GM18511 (cell line): ENCODE measurements at regions not wholly inside any gene's neighbourhood (a gene's known extent, or its start where the extent isn't known, plus 50 kb on each side); places are given as distances from the start of the nearest gene placed in this dataset.
"Not testable (repeated sequence)": the region's sequence is repeated elsewhere in the genome, so short reads cannot be mapped to it uniquely, and the experiment has no call there.

ENCODE experiments used
- ATAC-seq: cut with Tn5 transposase; IDR thresholded peaks from one replicate; pipeline ENCODE4 v1.9.1; 2021; ENCODE audit warnings: mild to moderate bottlenecking, moderate library complexity; ENCODE audit not compliant: unreplicated experiment

DNA sequence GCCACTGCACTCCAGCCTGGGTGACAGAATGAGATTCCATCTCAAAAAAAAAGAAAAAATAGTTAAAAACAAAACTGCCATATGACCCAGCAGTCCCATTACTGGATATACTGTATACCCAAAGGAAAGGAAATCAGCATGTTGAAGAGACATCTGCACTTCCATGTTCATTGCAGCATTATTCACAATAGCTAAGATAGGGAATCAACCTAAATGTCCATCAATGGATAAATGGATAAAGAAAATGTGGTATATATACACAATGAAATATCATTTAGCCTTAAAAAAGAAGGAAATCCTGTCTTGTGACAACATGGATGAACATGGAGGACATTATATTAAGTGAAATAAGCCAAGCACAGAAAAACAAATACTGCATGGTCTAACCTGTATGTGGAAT lies 160.7 kb downstream of the DUSP6 start:
- not testable (repeated sequence) for ATAC-seq

- ATAC-seq = no peak
These were observed 162.9 kb downstream of the DUSP6 start for GRCh38 chr12:89189448-89189847.

DNA sequence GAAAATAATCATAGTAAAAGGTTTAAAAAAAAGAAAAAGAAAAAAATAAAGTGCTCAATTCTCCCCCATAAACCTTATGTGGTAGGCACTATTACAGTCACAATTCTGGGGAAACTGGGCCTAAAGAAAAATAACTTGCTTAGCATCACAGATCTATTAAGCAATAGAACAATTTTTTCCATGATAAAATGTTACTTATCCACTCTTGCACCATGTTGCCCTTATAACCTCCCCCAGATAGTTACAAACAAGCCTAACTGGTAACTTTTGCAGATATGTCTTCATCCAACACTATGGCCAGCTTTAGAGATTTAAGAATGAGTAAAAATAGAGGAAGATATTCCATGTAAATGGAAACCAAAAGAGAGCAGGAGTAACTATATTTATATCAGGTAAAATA lies 164.8 kb downstream of the DUSP6 start:
- no peak for ATAC-seq

- ATAC-seq = no peak
These were observed 166.4 kb downstream of the DUSP6 start for GRCh38 chr12:89185889-89186288.

DNA sequence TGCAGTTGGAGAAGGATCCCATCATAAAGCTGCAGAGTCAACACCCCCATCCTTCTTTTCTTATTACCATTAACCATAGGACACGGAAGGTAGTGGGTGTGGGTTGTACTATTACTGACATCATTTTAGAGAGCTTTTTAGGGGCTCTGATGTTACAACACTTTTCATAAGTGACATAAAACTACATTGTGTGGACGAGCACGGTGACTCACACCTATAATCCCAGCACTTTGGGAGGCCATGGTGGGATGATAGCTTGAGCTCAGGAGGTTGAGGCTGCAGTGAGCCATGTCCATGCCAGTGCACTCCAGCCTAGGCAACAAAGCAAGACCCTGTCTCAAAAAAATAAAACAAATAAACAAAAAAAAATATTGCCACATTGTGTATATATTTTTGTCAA lies 167.1 kb downstream of the DUSP6 start:
- ATAC-seq = no peak

DNA sequence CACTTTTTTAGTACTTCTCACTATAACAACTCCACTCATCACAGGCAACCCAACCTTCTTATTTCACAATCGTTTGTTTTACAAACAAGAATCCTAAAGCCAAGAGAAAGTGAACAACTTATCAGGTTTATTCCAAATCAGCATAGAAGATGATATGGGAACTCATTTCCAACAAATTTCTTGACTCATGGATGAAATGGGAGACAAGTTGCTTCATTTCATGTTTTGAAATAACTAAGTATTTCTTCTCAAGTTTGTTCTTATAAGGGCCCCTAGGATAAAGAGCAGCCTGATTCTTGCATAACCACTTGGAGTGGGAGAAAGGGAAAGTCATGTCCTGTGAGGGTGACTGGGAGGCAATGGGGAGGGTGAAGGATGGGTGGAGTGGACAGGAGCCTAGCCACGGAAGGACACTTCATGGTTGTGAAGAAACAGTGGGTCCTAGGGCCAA lies 168.3 kb downstream of the DUSP6 start:
- ATAC-seq = no peak

DNA sequence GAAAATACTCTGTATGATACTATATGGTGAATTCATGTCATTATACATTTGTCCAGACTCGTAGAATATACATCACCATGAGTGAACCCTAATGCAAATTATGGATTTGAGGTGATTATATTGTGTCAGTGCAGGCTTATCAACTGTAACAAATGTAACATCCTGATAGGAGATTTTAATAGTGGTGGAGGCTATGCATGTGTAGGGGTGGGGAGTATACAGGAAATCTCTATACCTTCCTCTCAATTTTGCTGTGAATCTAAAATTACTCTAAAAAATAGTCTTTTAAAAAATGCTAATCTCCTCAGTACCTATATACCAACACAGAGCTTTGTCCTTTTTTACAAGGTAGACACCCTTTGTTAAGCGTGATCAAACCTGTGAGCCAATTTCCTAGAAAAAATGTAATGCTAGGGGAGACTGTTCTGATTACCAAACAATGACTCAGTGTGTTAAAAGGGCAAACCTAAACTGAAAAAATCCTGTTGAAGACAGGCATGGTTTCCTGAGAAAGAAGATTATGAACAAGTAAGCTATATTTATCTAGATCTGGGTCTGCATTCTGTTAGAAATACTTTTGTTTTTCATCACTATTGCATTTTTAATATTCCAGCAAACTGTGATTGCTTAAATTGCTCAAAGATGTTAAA lies 170.9 kb downstream of the DUSP6 start:
- ATAC-seq = no peak

DNA sequence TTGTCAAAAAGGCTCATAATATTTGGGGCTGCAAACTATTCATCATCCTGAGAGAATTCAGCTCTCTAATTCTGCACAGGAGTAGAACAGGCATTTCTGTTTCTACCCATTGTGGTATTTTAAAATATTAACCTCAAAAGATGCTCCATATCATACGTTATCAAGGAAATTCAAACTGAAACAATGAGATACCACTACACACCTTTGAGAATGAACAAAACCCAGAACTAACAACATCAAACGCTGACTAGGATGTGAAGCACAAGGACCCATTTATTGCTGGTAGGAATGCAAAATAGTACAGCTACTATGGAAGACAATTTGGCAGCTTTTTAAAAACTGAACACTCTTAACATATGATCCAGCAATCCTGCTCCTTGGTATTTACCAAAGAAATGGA lies 171.8 kb downstream of the DUSP6 start:
- no peak for ATAC-seq

DNA sequence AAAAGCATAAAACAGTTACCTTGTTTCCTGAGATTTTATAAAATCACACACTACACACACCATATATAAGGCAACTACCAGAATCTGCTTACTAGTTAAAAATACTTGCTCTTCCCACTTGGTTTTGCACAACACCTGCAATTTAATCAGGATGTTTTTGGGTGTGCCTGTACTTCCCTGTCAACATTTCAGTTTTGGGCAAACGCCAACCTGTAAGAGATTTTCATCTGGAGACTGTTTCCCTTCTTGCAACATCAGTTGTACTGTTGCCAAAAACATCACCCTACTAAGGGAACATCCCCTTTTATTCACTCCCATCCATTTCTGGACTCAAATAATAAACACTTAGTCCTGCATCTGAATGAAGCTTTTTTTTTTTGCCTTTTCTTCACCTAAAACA lies 172.3 kb downstream of the DUSP6 start:
- no peak for ATAC-seq

DNA sequence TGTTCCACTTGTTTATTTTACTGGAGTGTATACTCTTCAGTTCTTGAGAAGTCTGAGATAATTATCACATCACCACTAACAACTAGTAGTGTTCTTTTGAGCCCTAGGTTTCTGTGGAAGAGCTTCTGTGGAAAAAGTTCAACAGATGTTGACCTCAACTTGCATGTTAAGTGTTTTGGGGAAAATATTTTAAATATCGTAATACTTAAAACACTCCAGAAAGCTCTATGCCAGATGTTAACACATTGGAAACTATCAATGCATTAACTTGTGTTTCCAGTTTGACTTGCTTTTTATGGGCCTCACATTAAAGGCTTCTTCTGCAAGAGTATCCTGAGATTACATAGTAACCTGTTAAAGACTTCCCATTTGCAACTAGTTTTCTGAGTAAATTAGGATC lies 173.1 kb downstream of the DUSP6 start:
- no peak for ATAC-seq

- no peak for ATAC-seq
These were observed 174.4 kb downstream of the DUSP6 start for GRCh38 chr12:89177802-89178395.

DNA sequence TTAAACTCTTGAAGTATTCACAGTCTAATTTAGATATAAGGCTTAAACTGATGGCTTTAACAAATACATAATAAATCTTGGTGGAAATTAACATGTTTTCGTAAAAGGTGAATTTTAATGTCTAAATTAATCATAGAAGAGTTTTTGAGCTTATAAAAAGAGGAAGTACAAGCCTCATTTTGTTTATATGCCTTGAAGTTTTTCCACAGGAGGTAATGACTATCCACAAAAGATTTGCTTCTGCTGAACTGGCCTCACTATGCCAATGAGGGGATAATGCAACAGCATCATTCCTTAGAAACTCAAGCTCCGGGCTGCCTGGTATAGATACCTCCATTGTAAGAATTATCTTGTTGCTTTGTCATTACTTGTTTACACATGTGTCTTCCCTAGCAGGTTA lies 175.6 kb downstream of the DUSP6 start:
- no peak for ATAC-seq

- no peak for ATAC-seq
These were observed 178.6 kb downstream of the DUSP6 start for GRCh38 chr12:89173678-89174077.

- no peak for ATAC-seq
These were observed 179.2 kb downstream of the DUSP6 start for GRCh38 chr12:89173096-89173495.

GRCh38 chr12:89172224-89172623 lies 180.1 kb downstream of the DUSP6 start:
- ATAC-seq = no peak

GRCh38 chr12:89169321-89169720 lies 183.0 kb downstream of the DUSP6 start:
- no peak for ATAC-seq

- ATAC-seq = no peak
These were observed 184.3 kb downstream of the DUSP6 start for GRCh38 chr12:89167986-89168385.

GRCh38 chr12:89166525-89166934 lies 185.8 kb downstream of the DUSP6 start:
- ATAC-seq = peak; percentile 98

GRCh38 chr12:89166121-89166520 lies 186.2 kb downstream of the DUSP6 start:
- ATAC-seq = no peak

GRCh38 chr12:89165703-89166102 lies 186.6 kb downstream of the DUSP6 start:
- ATAC-seq = no peak

GRCh38 chr12:89163918-89164317 lies 188.4 kb downstream of the DUSP6 start:
- ATAC-seq = no peak

- ATAC-seq = no peak
These were observed 189.6 kb downstream of the DUSP6 start for GRCh38 chr12:89162589-89163261.
